ENCODE measurements at regions not wholly inside any gene's neighbourhood (a gene's known extent, or its start where the extent isn't known, plus 50 kb on each side); places are given as distances from the start of the nearest gene placed in this dataset.

GRCh38 chr11:111179184-111179910 is 66.2 kb upstream of the POU2AF2 start:
- in situ Hi-C loops (cut with HindIII; ENCODE audit: low sequenced_read_pairs) = no loop called here
- DNase-seq (ENCODE audit: low read depth, low spot score) = no peak
- no peak overlapping the region for H3K4me3 ChIP-seq (ENCODE audit: low read depth, low read length)
- no peak for TF ChIP-seq CTCF (IDR thresholded peaks at IDR 0.05; ENCODE audit: low read depth, low read length)

- no peak for TF ChIP-seq CTCF (IDR thresholded peaks at IDR 0.05; ENCODE audit: low read depth, low read length)
- DNase-seq (ENCODE audit: low read depth, low spot score) = no peak
- in situ Hi-C loops (cut with HindIII; ENCODE audit: low sequenced_read_pairs) = no loop called here
- H3K4me3 ChIP-seq (ENCODE audit: low read depth, low read length) = no peak overlapping the region
Measured at GRCh38 chr11:111177037-111177871, 68.3 kb upstream of the POU2AF2 start.

- no peak overlapping the region for H3K4me3 ChIP-seq (ENCODE audit: low read depth, low read length)
Measured at GRCh38 chr11:111176603-111177002, 68.9 kb upstream of the POU2AF2 start.

GRCh38 chr11:111173221-111173620 is 72.3 kb upstream of the POU2AF2 start:
- no peak for TF ChIP-seq CTCF (IDR thresholded peaks at IDR 0.05; ENCODE audit: low read depth, low read length)
- DNase-seq (ENCODE audit: low read depth, low spot score) = peak; percentile 22
- H3K4me3 ChIP-seq (ENCODE audit: low read depth, low read length) = no peak overlapping the region
- in situ Hi-C loops (cut with HindIII; ENCODE audit: low sequenced_read_pairs) = no loop called here

More at GRCh38 chr11:111176603-111177002, 68.9 kb upstream of the POU2AF2 start:
- DNase-seq (ENCODE audit: low read depth, low spot score) = no peak
- in situ Hi-C loops (cut with HindIII; ENCODE audit: low sequenced_read_pairs) = no loop called here
- TF ChIP-seq CTCF (IDR thresholded peaks at IDR 0.05; ENCODE audit: low read depth, low read length) = no peak

GRCh38 chr11:111172321-111172862 is 73.1 kb upstream of the POU2AF2 start:
- in situ Hi-C loops (cut with HindIII; ENCODE audit: low sequenced_read_pairs) = no loop called here
- TF ChIP-seq CTCF (IDR thresholded peaks at IDR 0.05; ENCODE audit: low read depth, low read length) = no peak
- H3K4me3 ChIP-seq (ENCODE audit: low read depth, low read length) = no peak overlapping the region
- no peak for DNase-seq (ENCODE audit: low read depth, low spot score)

- no peak for TF ChIP-seq CTCF (IDR thresholded peaks at IDR 0.05; ENCODE audit: low read depth, low read length)
- in situ Hi-C loops (cut with HindIII; ENCODE audit: low sequenced_read_pairs) = no loop called here
- DNase-seq (ENCODE audit: low read depth, low spot score) = no peak
Measured at GRCh38 chr11:111170761-111171379, 74.7 kb upstream of the POU2AF2 start.

More at GRCh38 chr11:111170761-111171379, 74.7 kb upstream of the POU2AF2 start:
- no peak overlapping the region for H3K4me3 ChIP-seq (ENCODE audit: low read depth, low read length)
